H1 (cell line): ENCODE measurements at regions not wholly inside any gene's neighbourhood (a gene's known extent, or its start where the extent isn't known, plus 50 kb on each side); places are given as distances from the start of the nearest gene placed in this dataset.

Experiments used
- CTCF ChIA-PET: fragments of 300-600 bp; sonication (Branson Sonifier 250); formaldehyde crosslinking; loops from one replicate; lab custom pipeline; 2021; ENCODE audit not compliant: partially characterized antibody; lab: Charles Lee
- POLR2A ChIA-PET: fragments of 300-600 bp; sonication (Branson Sonifier 250); formaldehyde crosslinking; loops from one replicate; lab custom pipeline; 2021; ENCODE audit warnings: inconsistent platforms; ENCODE audit not compliant: partially characterized antibody; lab: Charles Lee
- DNase-seq, 2 experiments: peaks; one replicate each; pipeline versions ENCODE4 v3.0.0 to v3.0.0-alpha.2; 2010 to 2022; ENCODE audit warnings: low spot score in 2 of 2, low read depth in 1 of 2, mixed read lengths in 1 of 2
- FAIRE-seq: peaks from 2 replicates; lab custom pipeline; 2011; peaks lifted over from hg19 to GRCh38; lab: Jason Lieb, UNC
- H2AFZ ChIP-seq: 2 replicates; pipeline ENCODE4 v1.8.1; 2012; ENCODE audit warnings: low read length, inconsistent platforms
- H2AK5ac ChIP-seq: 2 replicates; pipeline ENCODE4 v1.6.1; 2013; ENCODE audit warnings: low read depth, low read length
- H2BK120ac ChIP-seq: replicated peaks from 2 replicates; pipeline ENCODE3; 2013; ENCODE audit warnings: low read depth, low read length, inconsistent platforms
- H2BK12ac ChIP-seq: 2 replicates; pipeline ENCODE4 v1.6.1; 2013; ENCODE audit warnings: low read depth, low read length
- H2BK15ac ChIP-seq: 2 replicates; pipeline ENCODE4 v1.6.1; 2013; ENCODE audit warnings: low read length
- H2BK20ac ChIP-seq: 2 replicates; pipeline ENCODE4 v1.6.1; 2013; ENCODE audit warnings: low read length
- H2BK5ac ChIP-seq: 2 replicates; pipeline ENCODE4 v1.6.1; 2013; ENCODE audit warnings: low read depth, low read length
- H3K14ac ChIP-seq: 2 replicates; pipeline ENCODE4 v1.6.1; 2013; ENCODE audit warnings: inconsistent platforms; ENCODE audit not compliant: insufficient read length
- H3K18ac ChIP-seq: 2 replicates; pipeline ENCODE4 v1.6.1; 2013; ENCODE audit warnings: low read length; ENCODE audit errors: extremely low read depth
- H3K23ac ChIP-seq: 2 replicates; pipeline ENCODE4 v1.6.1; 2013; ENCODE audit warnings: inconsistent platforms; ENCODE audit not compliant: insufficient read length
- H3K23me2 ChIP-seq: 2 replicates; pipeline ENCODE4 v1.6.1; 2013; ENCODE audit warnings: low read depth, low read length
- H3K27ac ChIP-seq: 2 replicates; pipeline ENCODE4 v1.6.1; 2011; ENCODE audit warnings: low read depth, low read length, inconsistent platforms
- H3K27me3 ChIP-seq, 4 experiments: replicated peaks in 1 of 4; 1 replicate in 1 of 4; 2 replicates in 3 of 4; pipeline versions ENCODE4 v1.6.1 to v1.8.1; 2011 to 2013; ENCODE audit warnings: low read length in 3 of 4, mild to moderate bottlenecking in 3 of 4, inconsistent platforms in 2 of 4, mixed read lengths in 2 of 4, moderate library complexity in 1 of 4; ENCODE audit not compliant: control insufficient read depth in 3 of 4, insufficient read depth in 3 of 4; ENCODE audit errors: extremely low read depth in 1 of 4
- H3K36me3 ChIP-seq, 4 experiments: 2 replicates each; pipeline versions ENCODE4 v1.6.1 to v1.8.1; 2011 to 2013; ENCODE audit warnings: mild to moderate bottlenecking in 4 of 4, low read length in 3 of 4, moderate library complexity in 2 of 4, control low read depth in 1 of 4, inconsistent platforms in 1 of 4; ENCODE audit not compliant: insufficient read depth in 4 of 4, control insufficient read depth in 2 of 4
- H3K4ac ChIP-seq: replicated peaks from 2 replicates; pipeline ENCODE3; 2013; ENCODE audit warnings: low read length, low read depth, mixed read lengths, inconsistent platforms; ENCODE audit not compliant: insufficient read length
- H3K4me1 ChIP-seq, 4 experiments: replicated peaks in 1 of 4; 1 replicate in 1 of 4; 2 replicates in 3 of 4; pipeline versions ENCODE4 v1.6.1 to v1.8.1; 2011 to 2013; ENCODE audit warnings: low read length in 3 of 4, inconsistent platforms in 2 of 4, mixed read lengths in 1 of 4; ENCODE audit not compliant: insufficient read depth in 4 of 4, control insufficient read depth in 3 of 4
- H3K4me2 ChIP-seq, 2 experiments: 2 replicates each; pipeline versions ENCODE4 v1.6.1 to v1.8.1; 2011 to 2013; ENCODE audit warnings: low read depth in 2 of 2, low read length in 2 of 2, control low read depth in 1 of 2, inconsistent platforms in 1 of 2, mild to moderate bottlenecking in 1 of 2; ENCODE audit not compliant: insufficient read depth in 1 of 2
- H3K4me3 ChIP-seq, 4 experiments: fragments of 200-600, 300-600 bp in 1 of 4; sonication (generic), shearing (Covaris generic), sonication (Bioruptor Twin) in 1 of 4; 2 replicates each; pipeline versions ENCODE4 v1.5.1 to v1.8.1; 2011 to 2016; ENCODE audit warnings: low read length in 4 of 4, low read depth in 3 of 4, control low read depth in 2 of 4, inconsistent platforms in 2 of 4, mild to moderate bottlenecking in 2 of 4, mixed read lengths in 1 of 4, moderate library complexity in 1 of 4; ENCODE audit not compliant: insufficient read depth in 2 of 4; ENCODE audit errors: extremely low read depth in 1 of 4
- H3K56ac ChIP-seq: replicated peaks from 2 replicates; pipeline ENCODE3; 2013; ENCODE audit warnings: low read depth, mild to moderate bottlenecking, mixed read lengths, low read length, inconsistent platforms; ENCODE audit not compliant: insufficient read length
- H3K79me1 ChIP-seq: 2 replicates; pipeline ENCODE4 v1.6.1; 2013; ENCODE audit warnings: low read depth, low read length, control low read depth
- H3K79me2 ChIP-seq, 2 experiments: 2 replicates each; pipeline versions ENCODE4 v1.6.1 to v1.8.1; 2012 to 2013; ENCODE audit warnings: low read length in 2 of 2, mild to moderate bottlenecking in 2 of 2, inconsistent platforms in 1 of 2; ENCODE audit not compliant: insufficient read depth in 2 of 2, control insufficient read depth in 1 of 2
- H3K9ac ChIP-seq, 4 experiments: replicated peaks in 1 of 4; 1 replicate in 1 of 4; 2 replicates in 3 of 4; pipeline versions ENCODE4 v1.6.1 to v1.8.1; 2011 to 2013; ENCODE audit warnings: low read depth in 3 of 4, low read length in 3 of 4, control low read depth in 2 of 4, mild to moderate bottlenecking in 2 of 4, moderate library complexity in 2 of 4, inconsistent platforms in 1 of 4; ENCODE audit errors: extremely low read depth in 1 of 4
- H3K9me3 ChIP-seq, 2 experiments: 2 replicates each; pipeline versions ENCODE4 v1.6.1 to v1.8.1; 2012 to 2013; ENCODE audit warnings: mild to moderate bottlenecking in 2 of 2, moderate library complexity in 2 of 2, control low read depth in 1 of 2, inconsistent platforms in 1 of 2, low read depth in 1 of 2, low read length in 1 of 2, mixed read lengths in 1 of 2; ENCODE audit not compliant: insufficient read depth in 2 of 2
- H4K20me1 ChIP-seq, 2 experiments: replicated peaks in 1 of 2; 2 replicates each; pipeline versions ENCODE3 to v1.8.1; 2011 to 2013; ENCODE audit warnings: inconsistent platforms in 2 of 2, low read length in 2 of 2, mild to moderate bottlenecking in 1 of 2; ENCODE audit not compliant: insufficient read depth in 2 of 2, control insufficient read depth in 1 of 2
- H4K5ac ChIP-seq: 2 replicates; pipeline ENCODE4 v1.6.1; 2013; ENCODE audit warnings: low read length, low read depth, mixed read lengths, inconsistent platforms; ENCODE audit not compliant: insufficient read length
- H4K8ac ChIP-seq: 2 replicates; pipeline ENCODE4 v1.8.0; 2013; ENCODE audit warnings: mild to moderate bottlenecking, moderate library complexity, low read length, inconsistent platforms; ENCODE audit not compliant: insufficient read depth; ENCODE audit errors: extremely low read depth
- H4K91ac ChIP-seq: replicated peaks from 2 replicates; pipeline ENCODE3; 2013; ENCODE audit warnings: low read length, mixed read lengths, inconsistent platforms; ENCODE audit not compliant: insufficient read length
- ATF2 ChIP-seq: IDR thresholded peaks from 2 replicates; pipeline ENCODE4 v1.6.1; 2012; ENCODE audit warnings: low read length, inconsistent platforms
- CREB1 ChIP-seq: IDR thresholded peaks from 2 replicates; pipeline ENCODE4 v1.6.1; 2012; ENCODE audit warnings: inconsistent platforms
- GABPA ChIP-seq: IDR thresholded peaks from 2 replicates; pipeline ENCODE4 v1.6.1; 2011; ENCODE audit warnings: mild to moderate bottlenecking, low read length, moderate library complexity, borderline replicate concordance; ENCODE audit not compliant: insufficient read depth
- GTF2F1 ChIP-seq: IDR thresholded peaks from 2 replicates; pipeline ENCODE4 v1.6.1; 2012; ENCODE audit warnings: low read depth, low read length, improper control_type of control experiment, borderline replicate concordance
- KDM4A ChIP-seq: IDR thresholded peaks from one replicate; pipeline ENCODE4 v1.7.1; 2012; ENCODE audit warnings: low read depth, mild to moderate bottlenecking, moderate library complexity, low read length, inconsistent platforms; ENCODE audit not compliant: severe bottlenecking
- MAX ChIP-seq: IDR thresholded peaks from 2 replicates; pipeline ENCODE4 v1.6.1; 2012; ENCODE audit warnings: inconsistent platforms
- NRF1 ChIP-seq: IDR thresholded peaks from 2 replicates; pipeline ENCODE4 v1.6.1; 2011; ENCODE audit warnings: mild to moderate bottlenecking, low read depth, low read length, improper control_type of control experiment
- POLR2A ChIP-seq, 2 experiments: IDR thresholded peaks; 1 replicate in 1 of 2; 2 replicates in 1 of 2; pipeline ENCODE4 v1.6.1; 2011; ENCODE audit warnings: low read depth in 2 of 2, low read length in 2 of 2, mild to moderate bottlenecking in 2 of 2; ENCODE audit errors: control extremely low read depth in 1 of 2
- POU5F1 ChIP-seq: IDR thresholded peaks from 2 replicates; pipeline ENCODE4 v1.6.1; 2011; ENCODE audit warnings: low read depth, mild to moderate bottlenecking, low read length, moderate library complexity
- SP2 ChIP-seq: IDR thresholded peaks from 2 replicates; pipeline ENCODE4 v1.6.1; 2012; ENCODE audit warnings: mild to moderate bottlenecking, low read length, inconsistent platforms
- SP4 ChIP-seq: IDR thresholded peaks from 2 replicates; pipeline ENCODE4 v1.6.1; 2012; ENCODE audit warnings: low read length, inconsistent platforms
- SUZ12 ChIP-seq: fragments of 200-600 bp; sonication (generic); IDR thresholded peaks from 2 replicates; pipeline ENCODE4 v1.6.1; 2012; ENCODE audit warnings: mild to moderate bottlenecking, inconsistent platforms, low read length, moderate library complexity, mixed read lengths
- TAF1 ChIP-seq: IDR thresholded peaks from 2 replicates; pipeline ENCODE4 v1.6.1; 2011; ENCODE audit warnings: mild to moderate bottlenecking, low read depth, low read length
- TBP ChIP-seq: IDR thresholded peaks from 2 replicates; pipeline ENCODE4 v1.6.1; 2011; ENCODE audit warnings: low read depth, low read length, improper control_type of control experiment
- YY1 ChIP-seq: IDR thresholded peaks from 2 replicates; pipeline ENCODE4 v1.6.1; 2011; ENCODE audit warnings: low read depth, mild to moderate bottlenecking, low read length
- WGBS, 2 experiments: shearing (Covaris generic) in 1 of 2; methylation state at CpG; one replicate each; pipeline versions ENCODE4 v1.1.6 to v1.1.7; 2013 to 2015; ENCODE audit warnings: low lambda C conversion rate in 2 of 2, mixed read lengths in 2 of 2, inconsistent platforms in 1 of 2, low coverage in 1 of 2, missing lambda C conversion rate in 1 of 2; ENCODE audit not compliant: insufficient replicate concordance in 2 of 2, insufficient coverage in 1 of 2, insufficient read length in 1 of 2; ENCODE audit errors: extremely low coverage in 1 of 2, missing lambda C conversion rate in 1 of 2; 5-methylcytosine and 5-hydroxymethylcytosine counted together

- WGBS, 2 experiments, result 89% methylated on average over 1 of the region's 1 CpG; no CpG with 5 or more reads in 1 of the 2 experiments
- Histone ChIP-seq H3K9me3 (no peaks in the 10 kb centered on the region), H3K27ac (no peak overlapping the region), H3K9ac (no peak overlapping the region), H2BK20ac (no peak overlapping the region), H3K4me1 (no peaks in the 10 kb centered on the region), H4K20me1 (no peaks in the 10 kb centered on the region), H3K4ac (no peak overlapping the region), H3K23me2 (no peaks in the 10 kb centered on the region), H4K8ac (no peak overlapping the region), H3K36me3 (no peaks in the 10 kb centered on the region), H2BK120ac (no peak overlapping the region), H2AFZ (no peak overlapping the region), H3K4me3 (no peak overlapping the region), H2BK5ac (no peak overlapping the region), H3K79me1 (no peaks in the 10 kb centered on the region), H2BK15ac (no peak overlapping the region), H3K79me2 (no peaks in the 10 kb centered on the region), H3K56ac (no peak overlapping the region), H3K23ac (no peak overlapping the region), H3K14ac (no peak overlapping the region), H3K18ac (no peak overlapping the region), H4K5ac (no peak overlapping the region), H4K91ac (no peak overlapping the region), H3K4me2 (no peak overlapping the region), H3K27me3 (no peaks in the 10 kb centered on the region), H2AK5ac (no peak overlapping the region), H2BK12ac (no peak overlapping the region)
- ChIA-PET POLR2A (no interaction called here), CTCF (no interaction called here)
- no peak for DNase-seq
- no peak for FAIRE-seq
- no peak for TF ChIP-seq CREB1
- TF ChIP-seq TBP, result no peak
- no peak for TF ChIP-seq SP2
- TF ChIP-seq GABPA, result no peak
- no peak for TF ChIP-seq SUZ12
- no peak for TF ChIP-seq POU5F1
- no peak for TF ChIP-seq YY1
- TF ChIP-seq MAX, result no peak
- no peak for TF ChIP-seq GTF2F1
- no peak for TF ChIP-seq POLR2A (IDR thresholded peaks at IDR 0.05; ENCODE audit: control extremely low read depth in 1 of 2, low read depth in 2 of 2, low read length in 2 of 2)
- no peak for TF ChIP-seq SP4
- no peak for TF ChIP-seq ATF2
- no peak for TF ChIP-seq TAF1
- TF ChIP-seq KDM4A, result no peak
- no peak for TF ChIP-seq NRF1
These were observed 394.1 kb upstream of the NETO1 start for GRCh38 chr18:73261923-73262322.
